ENCODE measurements at regions not wholly inside any gene's neighbourhood (a gene's known extent, or its start where the extent isn't known, plus 50 kb on each side); places are given as distances from the start of the nearest gene placed in this dataset.
"Not testable (repeated sequence)": the region's sequence is repeated elsewhere in the genome, so short reads cannot be mapped to it uniquely, and the experiment has no call there.

- not testable (repeated sequence) for DNase-seq (ENCODE audit: low spot score)
Observed at GRCh38 chr3:23144051-23144450, 59.1 kb upstream of the UBE2E2 start.

GRCh38 chr3:23146163-23146562 is 57.0 kb upstream of the UBE2E2 start:
- no peak for DNase-seq (ENCODE audit: low spot score)

- no peak for DNase-seq (ENCODE audit: low spot score)
Observed at GRCh38 chr3:23152989-23153388, 50.1 kb upstream of the UBE2E2 start.
